OCI-LY7 (cell line): ENCODE measurements at regions not wholly inside any gene's neighbourhood (a gene's known extent, or its start where the extent isn't known, plus 50 kb on each side); places are given as distances from the start of the nearest gene placed in this dataset.

Source experiments
- BruUV-seq: library from RNA; stranded (reverse); fragments of 400-500 nt; replicated peaks from 2 replicates; lab custom pipeline; 2021; lab: Mats Ljungman, UMichigan
- CTCF ChIA-PET: fragments of 300-600 bp; sonication (Branson Sonifier 250); formaldehyde crosslinking; loops from one replicate; lab custom pipeline; 2022; ENCODE audit warnings: antibody characterized with exemption; ENCODE audit not compliant: unreplicated experiment; lab: Charles Lee
- POLR2A ChIA-PET: fragments of 300-600 bp; sonication (Branson Sonifier 250); formaldehyde crosslinking; loops from one replicate; lab custom pipeline; 2022; ENCODE audit warnings: antibody characterized with exemption; lab: Charles Lee
- DNase-seq: peaks from one replicate; pipeline ENCODE4 v3.0.0-alpha.2; 2015; ENCODE audit warnings: low spot score
- H2AFZ ChIP-seq: fragments of 200-600 bp; sonication (generic), shearing (Covaris generic); 2 replicates; pipeline ENCODE4 v1.6.1; 2014; ENCODE audit warnings: mild to moderate bottlenecking, antibody characterized with exemption, low read length, moderate library complexity
- H3K27ac ChIP-seq: fragments of 200-600 bp; sonication (generic); 2 replicates; pipeline ENCODE4 v1.5.1; 2014; ENCODE audit warnings: mixed run types, low read depth, mild to moderate bottlenecking, moderate library complexity, low read length, inconsistent platforms; ENCODE audit not compliant: poor library complexity, severe bottlenecking
- H3K36me3 ChIP-seq: fragments of 200-600 bp; sonication (generic); 2 replicates; pipeline ENCODE4 v1.6.1; 2014; ENCODE audit warnings: mild to moderate bottlenecking, antibody characterized with exemption, low read length, moderate library complexity, mixed read lengths; ENCODE audit not compliant: insufficient read depth
- H3K4me1 ChIP-seq: fragments of 200-600 bp; sonication (generic); 2 replicates; pipeline ENCODE4 v1.5.1; 2014; ENCODE audit warnings: mild to moderate bottlenecking, low read length; ENCODE audit not compliant: insufficient read depth, poor library complexity, severe bottlenecking
- H3K4me2 ChIP-seq: fragments of 200-600 bp; sonication (generic); 2 replicates; pipeline ENCODE4 v1.6.1; 2014; ENCODE audit warnings: mild to moderate bottlenecking, low read length
- H3K4me3 ChIP-seq: fragments of 200-600 bp; sonication (generic); 2 replicates; pipeline ENCODE4 v1.5.1; 2014; ENCODE audit warnings: mild to moderate bottlenecking, low read depth, low read length; ENCODE audit not compliant: poor library complexity, severe bottlenecking
- H3K79me2 ChIP-seq: fragments of 200-600 bp; sonication (generic); 2 replicates; pipeline ENCODE4 v1.6.1; 2016; ENCODE audit warnings: low read depth, mild to moderate bottlenecking, low read length, moderate library complexity, mixed read lengths; ENCODE audit not compliant: insufficient read depth
- H3K9me2 ChIP-seq: fragments of 200-600 bp; sonication (generic); 2 replicates; pipeline ENCODE4 v1.6.1; 2016; ENCODE audit warnings: mild to moderate bottlenecking, low read length, mixed read lengths; ENCODE audit not compliant: insufficient read depth
- H3K9me3 ChIP-seq: fragments of 200-600 bp; sonication (generic); 2 replicates; pipeline ENCODE4 v1.6.1; 2014; ENCODE audit warnings: mild to moderate bottlenecking, mixed run types, low read length, mixed read lengths
- H4K20me1 ChIP-seq: fragments of 200-600 bp; sonication (generic); 2 replicates; pipeline ENCODE4 v1.6.1; 2014; ENCODE audit warnings: mild to moderate bottlenecking, antibody characterized with exemption, low read length, moderate library complexity, mixed read lengths; ENCODE audit not compliant: insufficient read depth
- EZH2phosphoT487 ChIP-seq: fragments of 200-600 bp; sonication (generic); IDR thresholded peaks from 2 replicates; pipeline ENCODE4 v1.6.1; 2018; ENCODE audit warnings: low read depth, borderline replicate concordance, mild to moderate bottlenecking, mixed run types, antibody characterized with exemption, low read length, moderate library complexity, mixed read lengths
- intact Hi-C: fragments of 100-400 bp; cut with micrococcal nuclease; formaldehyde crosslinking; loops from one replicate; pipeline ENCODE4 v1.10.0; 2022; ENCODE audit not compliant: unreplicated experiment
- TF ChIP-seq, protein P1 (sequence below): fragments of 200-600 bp; sonication (generic); conservative IDR thresholded peaks from 2 replicates; pipeline ENCODE4 v1.5.1; 2014; ENCODE audit warnings: mild to moderate bottlenecking, antibody characterized with exemption, low read length, moderate library complexity, mixed read lengths

DNA sequence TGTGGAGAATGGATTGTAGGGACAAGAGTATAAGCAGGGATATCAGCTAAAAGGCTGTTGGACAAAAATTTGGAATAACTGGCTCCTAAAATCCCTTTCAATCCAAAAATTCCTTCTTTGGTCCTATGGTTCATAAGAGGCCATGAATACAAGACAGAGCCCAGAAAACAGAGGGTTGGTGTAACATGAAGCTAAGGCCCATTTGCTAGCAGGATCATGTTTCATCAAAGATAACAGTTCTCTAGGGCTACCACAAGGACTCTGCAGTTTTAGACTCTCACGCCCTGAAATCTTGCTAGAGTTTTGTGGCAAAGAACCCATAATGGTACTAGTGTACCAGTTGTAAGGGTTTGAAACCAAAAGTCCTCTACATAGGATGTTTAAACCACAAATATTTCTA, 327.8 kb upstream of the TBX18 start:
- no peak for TF ChIP-seq EZH2phosphoT487
- TF ChIP-seq, protein P1, sequence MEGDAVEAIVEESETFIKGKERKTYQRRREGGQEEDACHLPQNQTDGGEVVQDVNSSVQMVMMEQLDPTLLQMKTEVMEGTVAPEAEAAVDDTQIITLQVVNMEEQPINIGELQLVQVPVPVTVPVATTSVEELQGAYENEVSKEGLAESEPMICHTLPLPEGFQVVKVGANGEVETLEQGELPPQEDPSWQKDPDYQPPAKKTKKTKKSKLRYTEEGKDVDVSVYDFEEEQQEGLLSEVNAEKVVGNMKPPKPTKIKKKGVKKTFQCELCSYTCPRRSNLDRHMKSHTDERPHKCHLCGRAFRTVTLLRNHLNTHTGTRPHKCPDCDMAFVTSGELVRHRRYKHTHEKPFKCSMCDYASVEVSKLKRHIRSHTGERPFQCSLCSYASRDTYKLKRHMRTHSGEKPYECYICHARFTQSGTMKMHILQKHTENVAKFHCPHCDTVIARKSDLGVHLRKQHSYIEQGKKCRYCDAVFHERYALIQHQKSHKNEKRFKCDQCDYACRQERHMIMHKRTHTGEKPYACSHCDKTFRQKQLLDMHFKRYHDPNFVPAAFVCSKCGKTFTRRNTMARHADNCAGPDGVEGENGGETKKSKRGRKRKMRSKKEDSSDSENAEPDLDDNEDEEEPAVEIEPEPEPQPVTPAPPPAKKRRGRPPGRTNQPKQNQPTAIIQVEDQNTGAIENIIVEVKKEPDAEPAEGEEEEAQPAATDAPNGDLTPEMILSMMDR: no peak
- H3K4me1 ChIP-seq: no peaks in the 10 kb centered on the region
- H4K20me1 ChIP-seq: no peaks in the 10 kb centered on the region
- no peaks in the 10 kb centered on the region for H3K36me3 ChIP-seq
- H3K4me3 ChIP-seq: no peak overlapping the region
- no peaks in the 10 kb centered on the region for H3K79me2 ChIP-seq
- DNase-seq: no peak
- H3K4me2 ChIP-seq: no peak overlapping the region
- no peak overlapping the region for H2AFZ ChIP-seq
- H3K27ac ChIP-seq: no peak overlapping the region
- H3K9me2 ChIP-seq: no peaks in the 10 kb centered on the region
- POLR2A ChIA-PET: interaction anchor here (0.6 kb wide), 1 partner anchor 65 kb away, joined by 3 read pairs; no protein-coding TSS in a partner anchor
- CTCF ChIA-PET: no interaction called here
- no peaks in the 10 kb centered on the region for H3K9me3 ChIP-seq
- intact Hi-C loops: no loop called here
- BruUV-seq: no TSS peak

DNA sequence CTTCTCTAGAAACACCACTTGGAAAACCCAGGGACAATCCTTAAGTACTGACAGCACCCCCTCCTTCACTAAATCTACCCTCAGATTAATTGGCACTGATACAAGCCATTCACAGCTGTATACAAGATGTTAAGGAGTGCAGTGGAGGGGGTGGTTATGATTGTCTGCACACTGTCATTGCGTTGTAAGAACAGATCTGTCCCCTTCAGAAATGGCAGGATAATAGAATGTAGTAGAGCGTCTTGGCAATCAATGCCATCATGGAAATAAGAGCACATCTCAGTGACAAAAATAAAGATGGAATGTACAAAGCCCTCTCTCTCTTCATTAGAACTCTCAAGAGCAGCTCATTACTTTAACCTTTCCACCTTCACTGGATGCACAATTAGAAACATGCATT, 324.9 kb upstream of the TBX18 start:
- POLR2A ChIA-PET: no interaction called here
- Histone ChIP-seq H3K36me3 (no peaks in the 10 kb centered on the region), H3K4me1 (no peaks in the 10 kb centered on the region), H3K4me3 (no peak overlapping the region), H3K4me2 (no peak overlapping the region), H2AFZ (no peak overlapping the region), H3K79me2 (no peaks in the 10 kb centered on the region), H4K20me1 (no peaks in the 10 kb centered on the region), H3K9me2 (no peaks in the 10 kb centered on the region), H3K27ac (no peak overlapping the region), H3K9me3 (no peaks in the 10 kb centered on the region)
- BruUV-seq: no TSS peak
- TF ChIP-seq EZH2phosphoT487: no peak
- TF ChIP-seq, protein P1: no peak
- no peak for DNase-seq
- intact Hi-C loops: no loop called here
- CTCF ChIA-PET: no interaction called here

DNA sequence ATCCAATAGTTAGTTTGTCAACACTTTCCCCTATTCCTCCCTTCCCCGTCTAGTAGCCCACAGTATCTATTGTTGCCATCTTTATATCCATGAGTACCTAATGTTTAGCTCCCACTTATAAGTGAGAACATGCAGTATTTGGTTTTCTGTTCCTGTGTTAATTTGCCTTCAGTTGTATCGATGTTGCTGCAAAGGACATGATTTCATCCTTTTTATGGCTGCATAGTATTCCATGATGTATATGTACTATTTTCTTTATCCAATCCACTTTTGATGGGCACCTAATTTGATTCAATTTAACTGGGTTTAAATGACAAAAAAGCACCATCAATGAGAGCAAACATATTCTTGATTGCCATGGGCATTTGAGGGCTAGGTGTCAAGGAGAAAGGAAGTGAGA, 321.5 kb upstream of the TBX18 start:
- H3K27ac ChIP-seq: no peak overlapping the region

More for the DNA sequence above, 321.5 kb upstream of the TBX18 start:
- Histone ChIP-seq H3K4me1 (no peaks in the 10 kb centered on the region), H3K4me3 (no peak overlapping the region), H3K36me3 (no peaks in the 10 kb centered on the region), H3K9me2 (no peaks in the 10 kb centered on the region), H2AFZ (no peak overlapping the region), H4K20me1 (no peaks in the 10 kb centered on the region), H3K79me2 (no peaks in the 10 kb centered on the region), H3K9me3 (no peaks in the 10 kb centered on the region), H3K4me2 (no peak overlapping the region)
- ChIA-PET CTCF (no interaction called here), POLR2A (no interaction called here)
- no peak for DNase-seq
- intact Hi-C loops: no loop called here
- no TSS peak for BruUV-seq
- TF ChIP-seq EZH2phosphoT487: no peak
- TF ChIP-seq, protein P1: no peak
